K562 (cell line): ENCODE measurements at regions not wholly inside any gene's neighbourhood (a gene's known extent, or its start where the extent isn't known, plus 50 kb on each side); places are given as distances from the start of the nearest gene placed in this dataset.

Experiments
- FOXJ3 ChIP-seq: sonication (generic); formaldehyde crosslinking; IDR thresholded peaks from 2 replicates; pipeline ENCODE4 v1.4.0; 2020; ENCODE audit warnings: mild to moderate bottlenecking, missing genetic modification reagents
- PHB ChIP-seq: fragments of 250-450 bp; sonication (Bioruptor Pico); IDR thresholded peaks from 2 replicates; pipeline ENCODE4 v1.5.0; 2021
- ZNF184 ChIP-seq: sonication (generic); formaldehyde crosslinking; IDR thresholded peaks from 2 replicates; pipeline ENCODE4 v1.5.0; 2020; ENCODE audit warnings: missing genetic modification reagents
- ZNF318 ChIP-seq, 2 experiments: fragments of 450-650 bp; IDR thresholded peaks; 2 replicates each; pipeline ENCODE4 v1.6.1; 2016; ENCODE audit warnings: mild to moderate bottlenecking in 2 of 2, borderline replicate concordance in 1 of 2, low read depth in 1 of 2, moderate library complexity in 1 of 2
- ZNF785 ChIP-seq: fragments of 250-450 bp; sonication (Bioruptor Pico); IDR thresholded peaks from 2 replicates; pipeline ENCODE4 v1.4.0; 2020; ENCODE audit warnings: mild to moderate bottlenecking
- TF ChIP-seq, protein P1 (sequence below): IDR thresholded peaks from 3 replicates; pipeline ENCODE4 v1.6.1; 2011; ENCODE audit warnings: borderline replicate concordance, mild to moderate bottlenecking; ENCODE audit not compliant: insufficient read length, insufficient read depth
- TF ChIP-seq, protein P2 (sequence below): fragments of 450-650 bp; IDR thresholded peaks from 2 replicates; pipeline ENCODE4 v1.6.1; 2017; ENCODE audit warnings: mild to moderate bottlenecking, moderate library complexity
- TF ChIP-seq, protein P3 (sequence below): fragments of 450-650 bp; IDR thresholded peaks from 2 replicates; pipeline ENCODE4 v1.6.1; 2016; ENCODE audit warnings: missing biosample characterization, missing genetic modification characterization
- TF ChIP-seq, protein P4 (sequence below): fragments of 250-450 bp; sonication (Bioruptor Pico); IDR thresholded peaks from 2 replicates; pipeline ENCODE4 v1.5.0; 2021; ENCODE audit warnings: mild to moderate bottlenecking, moderate library complexity

- TF ChIP-seq, protein P1, sequence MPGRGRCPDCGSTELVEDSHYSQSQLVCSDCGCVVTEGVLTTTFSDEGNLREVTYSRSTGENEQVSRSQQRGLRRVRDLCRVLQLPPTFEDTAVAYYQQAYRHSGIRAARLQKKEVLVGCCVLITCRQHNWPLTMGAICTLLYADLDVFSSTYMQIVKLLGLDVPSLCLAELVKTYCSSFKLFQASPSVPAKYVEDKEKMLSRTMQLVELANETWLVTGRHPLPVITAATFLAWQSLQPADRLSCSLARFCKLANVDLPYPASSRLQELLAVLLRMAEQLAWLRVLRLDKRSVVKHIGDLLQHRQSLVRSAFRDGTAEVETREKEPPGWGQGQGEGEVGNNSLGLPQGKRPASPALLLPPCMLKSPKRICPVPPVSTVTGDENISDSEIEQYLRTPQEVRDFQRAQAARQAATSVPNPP = no peak
- TF ChIP-seq ZNF785 (CRISPR knock-in tag) (no peak), FOXJ3 (CRISPR knock-in tag) (peak; percentile 29; the same call in 1 of the 2 replicates), ZNF318 (IDR thresholded peaks at IDR 0.05; ENCODE audit: borderline replicate concordance in 1 of 2, low read depth in 1 of 2) (0 out of 4 replicates have a peak, but pooled peaks of 1 of the 2 experiments have one; percentile 24), PHB (CRISPR knock-in tag) (no peak), ZNF184 (CRISPR knock-in tag) (no peak)
- TF ChIP-seq, protein P2, sequence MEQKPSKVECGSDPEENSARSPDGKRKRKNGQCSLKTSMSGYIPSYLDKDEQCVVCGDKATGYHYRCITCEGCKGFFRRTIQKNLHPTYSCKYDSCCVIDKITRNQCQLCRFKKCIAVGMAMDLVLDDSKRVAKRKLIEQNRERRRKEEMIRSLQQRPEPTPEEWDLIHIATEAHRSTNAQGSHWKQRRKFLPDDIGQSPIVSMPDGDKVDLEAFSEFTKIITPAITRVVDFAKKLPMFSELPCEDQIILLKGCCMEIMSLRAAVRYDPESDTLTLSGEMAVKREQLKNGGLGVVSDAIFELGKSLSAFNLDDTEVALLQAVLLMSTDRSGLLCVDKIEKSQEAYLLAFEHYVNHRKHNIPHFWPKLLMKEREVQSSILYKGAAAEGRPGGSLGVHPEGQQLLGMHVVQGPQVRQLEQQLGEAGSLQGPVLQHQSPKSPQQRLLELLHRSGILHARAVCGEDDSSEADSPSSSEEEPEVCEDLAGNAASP = no peak
- TF ChIP-seq, protein P3, sequence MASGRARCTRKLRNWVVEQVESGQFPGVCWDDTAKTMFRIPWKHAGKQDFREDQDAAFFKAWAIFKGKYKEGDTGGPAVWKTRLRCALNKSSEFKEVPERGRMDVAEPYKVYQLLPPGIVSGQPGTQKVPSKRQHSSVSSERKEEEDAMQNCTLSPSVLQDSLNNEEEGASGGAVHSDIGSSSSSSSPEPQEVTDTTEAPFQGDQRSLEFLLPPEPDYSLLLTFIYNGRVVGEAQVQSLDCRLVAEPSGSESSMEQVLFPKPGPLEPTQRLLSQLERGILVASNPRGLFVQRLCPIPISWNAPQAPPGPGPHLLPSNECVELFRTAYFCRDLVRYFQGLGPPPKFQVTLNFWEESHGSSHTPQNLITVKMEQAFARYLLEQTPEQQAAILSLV (tag) = 0 out of 2 replicates have a peak, but pooled peaks have one; percentile 47
- TF ChIP-seq, protein P4, sequence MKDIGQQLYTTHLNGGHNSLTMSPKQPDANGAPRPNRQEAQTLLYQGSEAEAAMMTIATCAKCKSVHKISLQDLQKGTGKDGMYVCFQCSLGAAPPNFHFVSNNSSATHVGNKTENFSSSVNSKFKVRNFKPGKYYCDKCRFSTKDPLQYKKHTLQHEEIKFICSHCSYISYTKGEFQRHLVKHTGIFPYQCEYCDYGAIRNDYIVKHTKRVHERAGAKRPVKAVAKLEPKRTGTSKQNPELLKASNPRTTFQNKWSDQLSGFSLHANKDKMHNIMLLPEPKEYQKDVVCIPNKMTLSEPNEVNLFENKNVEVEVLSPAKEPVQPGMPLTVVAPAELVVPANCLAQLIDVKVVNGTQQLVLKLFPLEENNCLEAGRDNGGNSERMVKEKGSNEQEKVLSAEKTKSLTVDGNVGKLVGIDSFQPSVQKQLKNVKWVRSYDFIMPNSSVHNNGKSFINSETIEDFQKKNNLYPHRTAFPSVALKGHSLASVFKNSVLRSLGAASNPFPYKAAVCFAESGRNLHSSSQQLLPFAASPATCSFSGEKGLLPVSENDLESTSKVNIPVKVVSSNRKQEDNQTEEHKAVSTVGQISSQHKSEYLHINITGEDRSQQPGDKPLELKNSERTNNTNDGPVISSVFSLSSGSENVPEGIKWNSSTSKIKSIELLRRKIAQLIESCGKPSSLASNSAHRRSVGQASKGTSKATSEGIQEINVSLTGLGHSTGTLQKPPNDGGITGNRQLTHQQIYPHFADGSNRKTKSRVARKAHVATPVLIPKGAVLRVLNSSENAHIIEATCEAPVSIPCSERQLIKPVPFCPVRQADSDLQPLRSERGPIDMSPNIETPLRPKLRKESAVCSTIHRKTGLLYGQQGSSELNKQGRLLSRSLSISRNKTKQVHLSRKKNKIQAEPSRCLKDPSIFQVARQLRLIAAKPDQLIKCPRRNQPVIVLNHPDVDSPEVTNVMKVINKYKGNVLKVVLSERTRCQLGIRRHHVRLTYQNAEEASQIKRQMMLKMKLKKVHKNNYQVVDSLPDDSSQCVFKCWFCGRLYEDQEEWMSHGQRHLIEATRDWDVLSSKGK = no peak
Observed at GRCh38 chr22:22979954-22980353, 90.4 kb upstream of the GNAZ start (continued).
